Sigmoid colon (tissue), 6 donors: ENCODE measurements at regions not wholly inside any gene's neighbourhood (a gene's known extent, or its start where the extent isn't known, plus 50 kb on each side); places are given as distances from the start of the nearest gene placed in this dataset.

Source experiments
- DNase-seq: peaks from one replicate; pipeline ENCODE4 v3.0.0-alpha.2; 2019
- H3K27ac ChIP-seq, 4 donors: fragments of 200-600 bp; sonication (generic); one replicate each; pipeline ENCODE4 v1.5.1; 2016 to 2019; ENCODE audit warnings: mild to moderate bottlenecking in 1 of 4
- H3K27me3 ChIP-seq, 3 donors: fragments of 200-600 bp; sonication (generic); one replicate each; pipeline ENCODE4 v1.5.1; 2019; ENCODE audit warnings: mild to moderate bottlenecking in 1 of 3
- H3K36me3 ChIP-seq, 4 donors: fragments of 200-600 bp; sonication (generic); one replicate each; pipeline ENCODE4 v1.5.1; 2016 to 2019
- H3K4me1 ChIP-seq, 4 donors: fragments of 200-600 bp; sonication (generic); one replicate each; pipeline ENCODE4 v1.5.1; 2017 to 2019
- H3K4me3 ChIP-seq, 4 donors: fragments of 200-600 bp; sonication (generic); one replicate each; pipeline ENCODE4 v1.5.1; 2017 to 2019; ENCODE audit warnings: mild to moderate bottlenecking in 2 of 4, moderate library complexity in 1 of 4
- H3K9me3 ChIP-seq, 4 donors: fragments of 200-600 bp in 3 of 4; sonication (generic) in 3 of 4; one replicate each; pipeline versions ENCODE4 v1.5.1 to v1.6.1; 2013 to 2019
- EP300 ChIP-seq, 4 donors: sonication (generic); formaldehyde crosslinking; IDR thresholded peaks; one replicate each; pipeline ENCODE4 v1.6.1; 2017; ENCODE audit warnings: antibody characterized with exemption in 4 of 4
- POLR2A ChIP-seq, 2 donors: fragments of 450-650 bp; IDR thresholded peaks; one replicate each; pipeline ENCODE4 v1.6.1; 2016; ENCODE audit warnings: antibody characterized with exemption in 2 of 2, mild to moderate bottlenecking in 2 of 2, moderate library complexity in 2 of 2
- POLR2AphosphoS5 ChIP-seq, 4 donors: sonication (generic); formaldehyde crosslinking; IDR thresholded peaks; one replicate each; pipeline ENCODE4 v1.6.1; 2017; ENCODE audit warnings: antibody characterized with exemption in 4 of 4
- WGBS, 2 donors: extraction: QIAGEN DNeasy Blood & Tissue Kit; methylation state at CpG; one replicate each; pipeline ENCODE4 v1.1.7; 2013; 5-methylcytosine and 5-hydroxymethylcytosine counted together
- intact Hi-C: fragments of 100-400 bp; cut with DNase I; formaldehyde crosslinking; loops from one replicate; pipeline ENCODE4 v1.15.1; 2023
- TF ChIP-seq, protein P1 (sequence below), 4 experiments: fragments of 450-650 bp in 3 of 4; fragments of 200-600 bp in 1 of 4; IDR thresholded peaks; one replicate each; pipeline ENCODE4 v1.5.1; 2016 to 2019; ENCODE audit warnings: antibody characterized with exemption in 4 of 4, mild to moderate bottlenecking in 3 of 4, moderate library complexity in 2 of 4
- donor health status: healthy with polysubstance abuse.
- donor health status: healthy.

DNA sequence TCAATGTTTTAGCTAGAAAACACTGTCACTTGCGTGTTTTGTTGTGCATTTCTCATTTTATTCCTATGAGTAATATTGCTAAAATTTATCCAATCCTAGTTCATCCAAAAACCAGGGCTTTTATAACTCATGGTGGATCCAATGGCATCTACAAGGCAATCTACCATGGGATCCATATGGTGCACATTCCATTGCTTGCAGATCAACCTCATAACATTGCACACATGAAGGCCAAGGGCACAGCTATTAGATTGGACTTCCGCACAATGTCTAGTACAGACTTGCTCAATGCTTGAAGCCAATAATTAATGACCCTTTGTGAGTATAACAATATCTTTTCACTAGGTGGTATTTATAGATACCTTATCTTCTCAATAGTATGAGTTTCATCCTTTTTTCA lies 57.2 kb upstream of the UGT2B7 start:
- intact Hi-C loops, result no loop called here
- DNase-seq, result no peak
- H3K36me3 ChIP-seq, result no peaks in the 10 kb centered on the region
- H3K9me3 ChIP-seq, result peaks cover 0 to 4% (median 0%) of the 10 kb centered on the region in 4 donors
- no peaks in the 10 kb centered on the region for H3K4me1 ChIP-seq
- H3K27me3 ChIP-seq, result no peaks in the 10 kb centered on the region
- TF ChIP-seq POLR2AphosphoS5 (IDR thresholded peaks at IDR 0.05), result no peak
- no peak for TF ChIP-seq POLR2A (IDR thresholded peaks at IDR 0.05)
- TF ChIP-seq, protein P1, sequence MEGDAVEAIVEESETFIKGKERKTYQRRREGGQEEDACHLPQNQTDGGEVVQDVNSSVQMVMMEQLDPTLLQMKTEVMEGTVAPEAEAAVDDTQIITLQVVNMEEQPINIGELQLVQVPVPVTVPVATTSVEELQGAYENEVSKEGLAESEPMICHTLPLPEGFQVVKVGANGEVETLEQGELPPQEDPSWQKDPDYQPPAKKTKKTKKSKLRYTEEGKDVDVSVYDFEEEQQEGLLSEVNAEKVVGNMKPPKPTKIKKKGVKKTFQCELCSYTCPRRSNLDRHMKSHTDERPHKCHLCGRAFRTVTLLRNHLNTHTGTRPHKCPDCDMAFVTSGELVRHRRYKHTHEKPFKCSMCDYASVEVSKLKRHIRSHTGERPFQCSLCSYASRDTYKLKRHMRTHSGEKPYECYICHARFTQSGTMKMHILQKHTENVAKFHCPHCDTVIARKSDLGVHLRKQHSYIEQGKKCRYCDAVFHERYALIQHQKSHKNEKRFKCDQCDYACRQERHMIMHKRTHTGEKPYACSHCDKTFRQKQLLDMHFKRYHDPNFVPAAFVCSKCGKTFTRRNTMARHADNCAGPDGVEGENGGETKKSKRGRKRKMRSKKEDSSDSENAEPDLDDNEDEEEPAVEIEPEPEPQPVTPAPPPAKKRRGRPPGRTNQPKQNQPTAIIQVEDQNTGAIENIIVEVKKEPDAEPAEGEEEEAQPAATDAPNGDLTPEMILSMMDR (IDR thresholded peaks at IDR 0.05), result no peak
- TF ChIP-seq EP300 (IDR thresholded peaks at IDR 0.05), result no peak
- no peak overlapping the region for H3K27ac ChIP-seq
- 95 to 99% methylated on average over 2 of the region's 2 CpGs for WGBS, 2 donors
- H3K4me3 ChIP-seq, result no peak overlapping the region

DNA sequence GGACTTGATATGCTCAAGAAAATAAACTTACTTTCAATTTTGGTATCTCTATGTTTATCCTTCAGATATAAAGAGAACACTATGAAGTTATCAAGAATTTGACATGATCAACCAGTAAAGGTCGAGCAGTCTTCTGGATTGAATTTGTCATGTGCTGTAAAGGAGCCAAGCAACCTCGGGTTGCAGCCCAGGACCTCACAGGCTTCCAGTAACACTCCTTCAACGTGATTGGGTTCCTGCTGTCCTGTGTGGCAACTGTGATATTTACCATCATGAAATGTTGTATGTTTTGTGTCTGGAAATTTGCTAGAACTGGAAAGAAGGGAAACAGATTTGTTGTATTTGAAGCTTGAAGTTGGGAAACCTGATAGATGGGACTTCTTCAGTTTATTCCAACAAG lies 52.0 kb upstream of the UGT2B7 start:
- no peaks in the 10 kb centered on the region for H3K4me1 ChIP-seq
- intact Hi-C loops, result no loop called here

More for the DNA sequence above, 52.0 kb upstream of the UGT2B7 start:
- no peaks in the 10 kb centered on the region for H3K9me3 ChIP-seq
- TF ChIP-seq POLR2AphosphoS5 (IDR thresholded peaks at IDR 0.05), result no peak
- no peak for TF ChIP-seq EP300 (IDR thresholded peaks at IDR 0.05)
- no peak for TF ChIP-seq POLR2A (IDR thresholded peaks at IDR 0.05)
- TF ChIP-seq, protein P1 (IDR thresholded peaks at IDR 0.05), result no peak
- no peak overlapping the region for H3K4me3 ChIP-seq
- H3K27ac ChIP-seq, result no peak overlapping the region
- DNase-seq, result no peak
- no peaks in the 10 kb centered on the region for H3K36me3 ChIP-seq
- WGBS, 2 donors, result 73 to 76% methylated on average over 3 of the region's 3 CpGs
- no peaks in the 10 kb centered on the region for H3K27me3 ChIP-seq
